Liver (tissue), 8 donors: ENCODE measurements at regions not wholly inside any gene's neighbourhood (a gene's known extent, or its start where the extent isn't known, plus 50 kb on each side); places are given as distances from the start of the nearest gene placed in this dataset.

ENCODE experiments used
- DNase-seq: peaks from one replicate; pipeline ENCODE4 v3.0.0-alpha.2; 2017; ENCODE audit warnings: low spot score
- H3K27ac ChIP-seq, 2 donors: one replicate each; pipeline ENCODE4 v1.7.0; 2013; ENCODE audit warnings: inconsistent platforms in 2 of 2, low read length in 2 of 2, control low read depth in 1 of 2, low read depth in 1 of 2, mild to moderate bottlenecking in 1 of 2
- H3K27me3 ChIP-seq, 4 donors: one replicate each; pipeline versions ENCODE4 v1.6.1 to v1.7.0; 2013; ENCODE audit warnings: low read length in 3 of 4, inconsistent platforms in 1 of 4, mild to moderate bottlenecking in 1 of 4, moderate library complexity in 1 of 4; ENCODE audit not compliant: control insufficient read depth in 4 of 4, insufficient read depth in 4 of 4
- H3K36me3 ChIP-seq, 4 donors: one replicate each; pipeline versions ENCODE4 v1.6.1 to v1.7.0; 2013; ENCODE audit warnings: low read length in 3 of 4, mild to moderate bottlenecking in 3 of 4, low read depth in 1 of 4, moderate library complexity in 1 of 4; ENCODE audit not compliant: control insufficient read depth in 4 of 4, insufficient read depth in 3 of 4
- H3K4me1 ChIP-seq, 4 donors: one replicate each; pipeline versions ENCODE4 v1.6.1 to v1.7.0; 2013; ENCODE audit warnings: low read length in 3 of 4, mild to moderate bottlenecking in 3 of 4, moderate library complexity in 1 of 4; ENCODE audit not compliant: control insufficient read depth in 4 of 4, insufficient read depth in 4 of 4
- H3K4me3 ChIP-seq, 3 donors: one replicate each; pipeline versions ENCODE4 v1.6.1 to v1.7.0; 2013; ENCODE audit warnings: low read length in 3 of 3, control low read depth in 1 of 3, low read depth in 1 of 3, mild to moderate bottlenecking in 1 of 3
- H3K9ac ChIP-seq, 2 donors: one replicate each; pipeline ENCODE4 v1.7.0; 2013; ENCODE audit warnings: low read length in 2 of 2, mild to moderate bottlenecking in 2 of 2, moderate library complexity in 2 of 2, control low read depth in 1 of 2, low read depth in 1 of 2
- H3K9me3 ChIP-seq, 4 donors: one replicate each; pipeline versions ENCODE4 v1.6.1 to v1.7.0; 2013; ENCODE audit warnings: low read length in 3 of 4; ENCODE audit not compliant: control insufficient read depth in 4 of 4
- EGR1 ChIP-seq, 2 donors: IDR thresholded peaks; 2 replicates each; pipeline ENCODE4 v1.6.1; 2016 to 2018; ENCODE audit warnings: antibody characterized with exemption in 2 of 2, low read depth in 2 of 2
- FOXA1 ChIP-seq: IDR thresholded peaks from 2 replicates; pipeline ENCODE4 v1.6.1; 2016; ENCODE audit warnings: antibody characterized with exemption
- HNF4A ChIP-seq, 2 donors: conservative IDR thresholded peaks; 2 replicates each; pipeline ENCODE4 v1.6.1; 2016; ENCODE audit warnings: antibody characterized with exemption in 2 of 2, mild to moderate bottlenecking in 2 of 2
- HNF4G ChIP-seq: IDR thresholded peaks from 2 replicates; pipeline ENCODE4 v1.6.1; 2016; ENCODE audit warnings: antibody characterized with exemption
- JUND ChIP-seq, 2 donors: IDR thresholded peaks; 2 replicates each; pipeline ENCODE4 v1.6.1; 2016; ENCODE audit warnings: antibody characterized with exemption in 2 of 2
- NR2F2 ChIP-seq: IDR thresholded peaks from 2 replicates; pipeline ENCODE4 v1.6.1; 2016; ENCODE audit warnings: antibody characterized with exemption
- RAD21 ChIP-seq, 2 donors: IDR thresholded peaks; 2 replicates each; pipeline ENCODE4 v1.6.1; 2016; ENCODE audit warnings: antibody characterized with exemption in 2 of 2, mild to moderate bottlenecking in 2 of 2
- RXRA ChIP-seq, 2 donors: IDR thresholded peaks; 2 replicates each; pipeline ENCODE4 v1.6.1; 2017 to 2018; ENCODE audit warnings: antibody characterized with exemption in 2 of 2, mild to moderate bottlenecking in 1 of 2
- TAF1 ChIP-seq: conservative IDR thresholded peaks from 2 replicates; pipeline ENCODE4 v1.6.1; 2016; ENCODE audit warnings: antibody characterized with exemption, mild to moderate bottlenecking
- YY1 ChIP-seq: IDR thresholded peaks from 2 replicates; pipeline ENCODE4 v1.6.1; 2016; ENCODE audit warnings: antibody characterized with exemption, mild to moderate bottlenecking
- WGBS: extraction: QIAGEN DNeasy Blood & Tissue Kit; methylation state at CpG from one replicate; pipeline ENCODE4 v1.1.7; 2013; 5-methylcytosine and 5-hydroxymethylcytosine counted together
- TF ChIP-seq, protein P1 (sequence below): fragments of 150-350 bp; IDR thresholded peaks from 2 replicates; pipeline ENCODE4 v1.5.1; 2017; ENCODE audit warnings: improper control_type of control experiment, low read depth, low read length; ENCODE audit not compliant: missing input control
- TF ChIP-seq, protein P2 (sequence below): IDR thresholded peaks from 2 replicates; pipeline ENCODE4 v1.6.1; 2016; ENCODE audit warnings: antibody characterized with exemption
- TF ChIP-seq, protein P3 (sequence below): IDR thresholded peaks from 2 replicates; pipeline ENCODE4 v1.6.1; 2016; ENCODE audit warnings: antibody characterized with exemption
- TF ChIP-seq, protein P4 (sequence below): IDR thresholded peaks from 2 replicates; pipeline ENCODE4 v1.6.1; 2016; ENCODE audit warnings: antibody characterized with exemption
- donor health status: healthy.
- donor health status: healthy.
- donor health status: healthy.
- donor health status: healthy.
- donor health status: healthy.

DNA sequence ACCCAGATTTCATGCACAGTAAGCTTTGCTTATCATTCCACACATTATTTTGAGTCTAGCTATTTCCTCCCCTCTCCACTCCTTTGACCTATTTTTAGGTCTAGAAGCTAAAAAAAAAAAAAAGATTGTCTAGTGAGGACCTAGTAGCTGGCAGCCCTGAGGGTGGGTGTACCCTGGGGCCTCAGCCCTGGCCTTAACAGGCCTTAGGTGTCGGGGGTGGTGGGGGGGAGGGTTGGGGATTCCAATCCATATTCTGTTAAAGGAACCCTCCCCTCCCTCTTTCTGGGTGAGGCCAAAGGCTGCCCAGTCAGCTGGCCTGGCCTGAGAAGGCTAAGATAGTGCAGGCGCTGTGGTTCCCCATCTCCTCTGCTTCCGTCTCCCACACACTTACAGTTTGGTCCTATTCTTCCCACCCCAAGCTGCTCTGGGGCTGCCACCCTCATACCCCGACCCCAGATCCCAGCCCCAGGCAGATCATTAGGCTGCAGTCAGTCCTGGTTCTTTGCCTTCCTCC, 65.5 kb upstream of the HK2 start:
- TF ChIP-seq, protein P1, sequence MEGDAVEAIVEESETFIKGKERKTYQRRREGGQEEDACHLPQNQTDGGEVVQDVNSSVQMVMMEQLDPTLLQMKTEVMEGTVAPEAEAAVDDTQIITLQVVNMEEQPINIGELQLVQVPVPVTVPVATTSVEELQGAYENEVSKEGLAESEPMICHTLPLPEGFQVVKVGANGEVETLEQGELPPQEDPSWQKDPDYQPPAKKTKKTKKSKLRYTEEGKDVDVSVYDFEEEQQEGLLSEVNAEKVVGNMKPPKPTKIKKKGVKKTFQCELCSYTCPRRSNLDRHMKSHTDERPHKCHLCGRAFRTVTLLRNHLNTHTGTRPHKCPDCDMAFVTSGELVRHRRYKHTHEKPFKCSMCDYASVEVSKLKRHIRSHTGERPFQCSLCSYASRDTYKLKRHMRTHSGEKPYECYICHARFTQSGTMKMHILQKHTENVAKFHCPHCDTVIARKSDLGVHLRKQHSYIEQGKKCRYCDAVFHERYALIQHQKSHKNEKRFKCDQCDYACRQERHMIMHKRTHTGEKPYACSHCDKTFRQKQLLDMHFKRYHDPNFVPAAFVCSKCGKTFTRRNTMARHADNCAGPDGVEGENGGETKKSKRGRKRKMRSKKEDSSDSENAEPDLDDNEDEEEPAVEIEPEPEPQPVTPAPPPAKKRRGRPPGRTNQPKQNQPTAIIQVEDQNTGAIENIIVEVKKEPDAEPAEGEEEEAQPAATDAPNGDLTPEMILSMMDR: no peak
- TF ChIP-seq RAD21 (IDR thresholded peaks at IDR 0.05) (no peak), NR2F2 (no peak), YY1 (no peak), TAF1 (no peak), HNF4G (no peak), JUND (IDR thresholded peaks at IDR 0.05) (no peak)
- TF ChIP-seq, protein P2, sequence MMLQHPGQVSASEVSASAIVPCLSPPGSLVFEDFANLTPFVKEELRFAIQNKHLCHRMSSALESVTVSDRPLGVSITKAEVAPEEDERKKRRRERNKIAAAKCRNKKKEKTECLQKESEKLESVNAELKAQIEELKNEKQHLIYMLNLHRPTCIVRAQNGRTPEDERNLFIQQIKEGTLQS: no peak
- TF ChIP-seq, protein P3, sequence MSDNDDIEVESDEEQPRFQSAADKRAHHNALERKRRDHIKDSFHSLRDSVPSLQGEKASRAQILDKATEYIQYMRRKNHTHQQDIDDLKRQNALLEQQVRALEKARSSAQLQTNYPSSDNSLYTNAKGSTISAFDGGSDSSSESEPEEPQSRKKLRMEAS: no peak
- TF ChIP-seq, protein P4, sequence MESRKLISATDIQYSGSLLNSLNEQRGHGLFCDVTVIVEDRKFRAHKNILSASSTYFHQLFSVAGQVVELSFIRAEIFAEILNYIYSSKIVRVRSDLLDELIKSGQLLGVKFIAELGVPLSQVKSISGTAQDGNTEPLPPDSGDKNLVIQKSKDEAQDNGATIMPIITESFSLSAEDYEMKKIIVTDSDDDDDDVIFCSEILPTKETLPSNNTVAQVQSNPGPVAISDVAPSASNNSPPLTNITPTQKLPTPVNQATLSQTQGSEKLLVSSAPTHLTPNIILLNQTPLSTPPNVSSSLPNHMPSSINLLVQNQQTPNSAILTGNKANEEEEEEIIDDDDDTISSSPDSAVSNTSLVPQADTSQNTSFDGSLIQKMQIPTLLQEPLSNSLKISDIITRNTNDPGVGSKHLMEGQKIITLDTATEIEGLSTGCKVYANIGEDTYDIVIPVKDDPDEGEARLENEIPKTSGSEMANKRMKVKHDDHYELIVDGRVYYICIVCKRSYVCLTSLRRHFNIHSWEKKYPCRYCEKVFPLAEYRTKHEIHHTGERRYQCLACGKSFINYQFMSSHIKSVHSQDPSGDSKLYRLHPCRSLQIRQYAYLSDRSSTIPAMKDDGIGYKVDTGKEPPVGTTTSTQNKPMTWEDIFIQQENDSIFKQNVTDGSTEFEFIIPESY: no peak
- Histone ChIP-seq H3K9ac (no peak overlapping the region), H3K4me3 (no peak overlapping the region), H3K27ac (no peak overlapping the region), H3K27me3 (no peaks in the 10 kb centered on the region), H3K36me3 (no peaks in the 10 kb centered on the region), H3K4me1 (peaks cover 0 to 2% (median 0%) of the 10 kb centered on the region in 4 donors), H3K9me3 (no peaks in the 10 kb centered on the region)
- WGBS: 87% methylated on average over 4 of the region's 4 CpGs
- DNase-seq: no peak

DNA sequence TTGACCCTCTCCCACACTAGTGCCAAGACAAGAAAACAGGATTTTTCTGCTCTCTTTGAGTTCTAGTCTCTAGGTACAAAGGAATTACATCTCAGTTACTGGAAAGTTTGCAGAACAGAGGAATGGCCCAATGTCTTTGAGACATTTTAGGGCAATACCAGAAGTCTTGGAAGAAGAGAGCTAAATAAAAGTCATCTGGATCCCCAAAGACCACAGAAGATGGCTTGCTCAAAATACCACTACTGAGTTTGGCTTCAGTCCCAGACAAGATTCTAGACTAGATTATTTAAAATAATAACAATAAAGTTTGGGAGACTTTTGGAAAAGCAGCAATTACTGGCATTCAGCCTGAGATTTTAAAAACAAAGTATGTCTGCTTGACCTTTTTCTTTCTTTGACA, 61.9 kb upstream of the HK2 start:
- Histone ChIP-seq H3K4me1 (no peaks in the 10 kb centered on the region), H3K36me3 (no peaks in the 10 kb centered on the region), H3K9ac (no peak overlapping the region), H3K9me3 (no peaks in the 10 kb centered on the region), H3K27me3 (no peaks in the 10 kb centered on the region), H3K27ac (no peak overlapping the region), H3K4me3 (no peak overlapping the region)
- TF ChIP-seq, protein P1: no peak
- TF ChIP-seq RXRA (IDR thresholded peaks at IDR 0.05) (no peak), HNF4A (conservative IDR thresholded peaks at IDR 0.05) (no peak), TAF1 (no peak), NR2F2 (no peak), FOXA1 (no peak), EGR1 (IDR thresholded peaks at IDR 0.05; ENCODE audit: low read depth in 2 of 2) (no peak)
- TF ChIP-seq, protein P2: no peak
- no peak for DNase-seq
